HepG2 (cell line): ENCODE measurements at regions not wholly inside any gene's neighbourhood (a gene's known extent, or its start where the extent isn't known, plus 50 kb on each side); places are given as distances from the start of the nearest gene placed in this dataset.

Experiments used
- BRD4 ChIP-seq: sonication (generic); formaldehyde crosslinking; IDR thresholded peaks from 2 replicates; pipeline ENCODE4 v1.4.0; 2020; ENCODE audit warnings: missing genetic modification reagents
- E2F1 ChIP-seq: sonication (generic); formaldehyde crosslinking; IDR thresholded peaks from 2 replicates; pipeline ENCODE4 v1.5.0; 2020; ENCODE audit warnings: missing genetic modification reagents
- FOXK1 ChIP-seq: sonication (generic); formaldehyde crosslinking; IDR thresholded peaks from 2 replicates; pipeline ENCODE4 v1.4.0; 2020; ENCODE audit warnings: low read depth, missing genetic modification reagents, borderline replicate concordance
- FOXP1 ChIP-seq, 2 experiments: fragments of 450-650 bp in 1 of 2; IDR thresholded peaks; 2 replicates each; pipeline ENCODE4 v1.6.1; 2017 to 2018; ENCODE audit warnings: antibody characterized with exemption in 1 of 2
- GATAD2A ChIP-seq: IDR thresholded peaks from 2 replicates; pipeline ENCODE4 v1.6.1; 2016
- HMG20A ChIP-seq: IDR thresholded peaks from 2 replicates; pipeline ENCODE4 v1.6.1; 2016; ENCODE audit warnings: borderline replicate concordance
- KDM1A ChIP-seq: IDR thresholded peaks from 2 replicates; pipeline ENCODE4 v1.6.1; 2016; ENCODE audit warnings: missing compliant biosample characterization
- KLF16 ChIP-seq, 2 experiments: sonication (generic) in 1 of 2; formaldehyde crosslinking in 1 of 2; IDR thresholded peaks; 2 replicates each; pipeline versions ENCODE4 v1.6.1 to v1.8.0; 2016 to 2023; ENCODE audit warnings: missing genetic modification reagents in 2 of 2, missing compliant biosample characterization in 1 of 2
- NCOA2 ChIP-seq: sonication (generic); formaldehyde crosslinking; IDR thresholded peaks from 2 replicates; pipeline ENCODE4 v1.8.0; 2022; ENCODE audit warnings: inconsistent platforms
- NR2F6 ChIP-seq, 2 experiments: IDR thresholded peaks; 2 replicates each; pipeline ENCODE4 v1.6.1; 2016; ENCODE audit warnings: antibody characterized with exemption in 1 of 2, mild to moderate bottlenecking in 1 of 2
- RELA ChIP-seq: sonication (generic); formaldehyde crosslinking; IDR thresholded peaks from 2 replicates; pipeline ENCODE4 v1.4.0; 2020; ENCODE audit warnings: missing genetic modification reagents
- SAFB2 ChIP-seq: sonication (generic); formaldehyde crosslinking; IDR thresholded peaks from 2 replicates; pipeline ENCODE4 v1.5.1; 2020; ENCODE audit warnings: missing genetic modification reagents, low read depth, mild to moderate bottlenecking, borderline replicate concordance
- SMYD3 ChIP-seq: sonication (generic); formaldehyde crosslinking; IDR thresholded peaks from 2 replicates; pipeline ENCODE4 v1.8.1; 2023; ENCODE audit warnings: mild to moderate bottlenecking, missing genetic modification reagents
- SOX13 ChIP-seq, 3 experiments: fragments of 450-650 bp in 1 of 3; sonication (generic) in 1 of 3; formaldehyde crosslinking in 1 of 3; IDR thresholded peaks in 2 of 3; conservative IDR thresholded peaks in 1 of 3; 2 replicates each; pipeline versions ENCODE4 v1.5.0 to v1.6.1; 2016 to 2020; ENCODE audit warnings: antibody characterized with exemption in 1 of 3, mild to moderate bottlenecking in 1 of 3, missing compliant biosample characterization in 1 of 3, missing genetic modification reagents in 1 of 3, moderate library complexity in 1 of 3
- SOX5 ChIP-seq: IDR thresholded peaks from 2 replicates; pipeline ENCODE4 v1.6.1; 2016; ENCODE audit warnings: borderline replicate concordance
- TEAD3 ChIP-seq: optimal IDR thresholded peaks from 2 replicates; pipeline ENCODE3; 2016; ENCODE audit warnings: borderline replicate concordance
- ZNF230 ChIP-seq: sonication (generic); formaldehyde crosslinking; IDR thresholded peaks from 2 replicates; pipeline ENCODE4 v1.4.0; 2020; ENCODE audit warnings: mild to moderate bottlenecking, missing genetic modification reagents
- ZNF644 ChIP-seq: IDR thresholded peaks from 2 replicates; pipeline ENCODE4 v1.6.1; 2016; ENCODE audit warnings: low read depth
- ZNF776 ChIP-seq: sonication (generic); formaldehyde crosslinking; IDR thresholded peaks from 2 replicates; pipeline ENCODE4 v1.4.0; 2020; ENCODE audit warnings: mild to moderate bottlenecking, missing genetic modification reagents
- TF ChIP-seq, protein P1 (sequence below), 2 experiments: fragments of 450-650 bp in 1 of 2; sonication (generic) in 1 of 2; formaldehyde crosslinking; IDR thresholded peaks; 2 replicates each; pipeline versions ENCODE4 v1.5.0 to v1.8.0; 2020 to 2022; ENCODE audit warnings: mild to moderate bottlenecking in 1 of 2, missing genetic modification reagents in 1 of 2
- TF ChIP-seq, protein P2 (sequence below): sonication (generic); formaldehyde crosslinking; IDR thresholded peaks from 2 replicates; pipeline ENCODE4 v1.4.0; 2020; ENCODE audit warnings: missing genetic modification reagents
- TF ChIP-seq, protein P3 (sequence below): IDR thresholded peaks from 2 replicates; pipeline ENCODE4 v1.6.1; 2012; ENCODE audit warnings: low read depth, low read length, improper control_type of control experiment

- 0 out of 4 replicates have a peak, but pooled peaks of 1 of the 2 experiments have one; percentile 21 for TF ChIP-seq KLF16 (CRISPR knock-in tag; IDR thresholded peaks at IDR 0.05)
- TF ChIP-seq FOXP1 (IDR thresholded peaks at IDR 0.05): no peak
- TF ChIP-seq FOXP1 (CRISPR knock-in tag; IDR thresholded peaks at IDR 0.05): peak; percentile 57
- 0 out of 2 replicates have a peak, but pooled peaks have one; percentile 33 for TF ChIP-seq FOXK1 (CRISPR knock-in tag)
- no peak for TF ChIP-seq KDM1A (CRISPR knock-in tag)
- TF ChIP-seq HMG20A (CRISPR knock-in tag): peak; percentile 35; the same call in 1 of the 2 replicates
- no peak for TF ChIP-seq RELA
- TF ChIP-seq SOX13 (IDR thresholded peaks at IDR 0.05): no peak
- peak in 1 of 2 experiments; percentile 72; a peak in 2 of 4 replicates for TF ChIP-seq SOX13 (CRISPR knock-in tag; conservative IDR thresholded peaks at IDR 0.05 in 1 of 2, IDR thresholded peaks at IDR 0.05 in 1 of 2)
- TF ChIP-seq GATAD2A: peak; percentile 60
- TF ChIP-seq, protein P1, sequence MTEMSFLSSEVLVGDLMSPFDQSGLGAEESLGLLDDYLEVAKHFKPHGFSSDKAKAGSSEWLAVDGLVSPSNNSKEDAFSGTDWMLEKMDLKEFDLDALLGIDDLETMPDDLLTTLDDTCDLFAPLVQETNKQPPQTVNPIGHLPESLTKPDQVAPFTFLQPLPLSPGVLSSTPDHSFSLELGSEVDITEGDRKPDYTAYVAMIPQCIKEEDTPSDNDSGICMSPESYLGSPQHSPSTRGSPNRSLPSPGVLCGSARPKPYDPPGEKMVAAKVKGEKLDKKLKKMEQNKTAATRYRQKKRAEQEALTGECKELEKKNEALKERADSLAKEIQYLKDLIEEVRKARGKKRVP (CRISPR knock-in tag; IDR thresholded peaks at IDR 0.05): peak in 1 of 2 experiments; percentile 91; a peak in 2 of 4 replicates
- TF ChIP-seq, protein P2, sequence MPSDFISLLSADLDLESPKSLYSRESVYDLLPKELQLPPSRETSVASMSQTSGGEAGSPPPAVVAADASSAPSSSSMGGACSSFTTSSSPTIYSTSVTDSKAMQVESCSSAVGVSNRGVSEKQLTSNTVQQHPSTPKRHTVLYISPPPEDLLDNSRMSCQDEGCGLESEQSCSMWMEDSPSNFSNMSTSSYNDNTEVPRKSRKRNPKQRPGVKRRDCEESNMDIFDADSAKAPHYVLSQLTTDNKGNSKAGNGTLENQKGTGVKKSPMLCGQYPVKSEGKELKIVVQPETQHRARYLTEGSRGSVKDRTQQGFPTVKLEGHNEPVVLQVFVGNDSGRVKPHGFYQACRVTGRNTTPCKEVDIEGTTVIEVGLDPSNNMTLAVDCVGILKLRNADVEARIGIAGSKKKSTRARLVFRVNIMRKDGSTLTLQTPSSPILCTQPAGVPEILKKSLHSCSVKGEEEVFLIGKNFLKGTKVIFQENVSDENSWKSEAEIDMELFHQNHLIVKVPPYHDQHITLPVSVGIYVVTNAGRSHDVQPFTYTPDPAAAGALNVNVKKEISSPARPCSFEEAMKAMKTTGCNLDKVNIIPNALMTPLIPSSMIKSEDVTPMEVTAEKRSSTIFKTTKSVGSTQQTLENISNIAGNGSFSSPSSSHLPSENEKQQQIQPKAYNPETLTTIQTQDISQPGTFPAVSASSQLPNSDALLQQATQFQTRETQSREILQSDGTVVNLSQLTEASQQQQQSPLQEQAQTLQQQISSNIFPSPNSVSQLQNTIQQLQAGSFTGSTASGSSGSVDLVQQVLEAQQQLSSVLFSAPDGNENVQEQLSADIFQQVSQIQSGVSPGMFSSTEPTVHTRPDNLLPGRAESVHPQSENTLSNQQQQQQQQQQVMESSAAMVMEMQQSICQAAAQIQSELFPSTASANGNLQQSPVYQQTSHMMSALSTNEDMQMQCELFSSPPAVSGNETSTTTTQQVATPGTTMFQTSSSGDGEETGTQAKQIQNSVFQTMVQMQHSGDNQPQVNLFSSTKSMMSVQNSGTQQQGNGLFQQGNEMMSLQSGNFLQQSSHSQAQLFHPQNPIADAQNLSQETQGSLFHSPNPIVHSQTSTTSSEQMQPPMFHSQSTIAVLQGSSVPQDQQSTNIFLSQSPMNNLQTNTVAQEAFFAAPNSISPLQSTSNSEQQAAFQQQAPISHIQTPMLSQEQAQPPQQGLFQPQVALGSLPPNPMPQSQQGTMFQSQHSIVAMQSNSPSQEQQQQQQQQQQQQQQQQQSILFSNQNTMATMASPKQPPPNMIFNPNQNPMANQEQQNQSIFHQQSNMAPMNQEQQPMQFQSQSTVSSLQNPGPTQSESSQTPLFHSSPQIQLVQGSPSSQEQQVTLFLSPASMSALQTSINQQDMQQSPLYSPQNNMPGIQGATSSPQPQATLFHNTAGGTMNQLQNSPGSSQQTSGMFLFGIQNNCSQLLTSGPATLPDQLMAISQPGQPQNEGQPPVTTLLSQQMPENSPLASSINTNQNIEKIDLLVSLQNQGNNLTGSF (CRISPR knock-in tag): no peak
- TF ChIP-seq ZNF230 (CRISPR knock-in tag): no peak
- TF ChIP-seq TEAD3 (CRISPR knock-in tag): peak; percentile 26
- no peak for TF ChIP-seq BRD4 (CRISPR knock-in tag)
- no peak for TF ChIP-seq E2F1 (CRISPR knock-in tag)
- 0 out of 2 replicates have a peak, but pooled peaks have one; percentile 15 for TF ChIP-seq NR2F6 (IDR thresholded peaks at IDR 0.05)
- TF ChIP-seq NR2F6 (CRISPR knock-in tag; IDR thresholded peaks at IDR 0.05): no peak; the same call in 1 of the 2 replicates
- TF ChIP-seq SAFB2: no peak
- TF ChIP-seq NCOA2 (CRISPR knock-in tag): peak; percentile 43; the same call in 1 of the 2 replicates
- TF ChIP-seq ZNF776 (CRISPR knock-in tag): no peak
- TF ChIP-seq, protein P3, sequence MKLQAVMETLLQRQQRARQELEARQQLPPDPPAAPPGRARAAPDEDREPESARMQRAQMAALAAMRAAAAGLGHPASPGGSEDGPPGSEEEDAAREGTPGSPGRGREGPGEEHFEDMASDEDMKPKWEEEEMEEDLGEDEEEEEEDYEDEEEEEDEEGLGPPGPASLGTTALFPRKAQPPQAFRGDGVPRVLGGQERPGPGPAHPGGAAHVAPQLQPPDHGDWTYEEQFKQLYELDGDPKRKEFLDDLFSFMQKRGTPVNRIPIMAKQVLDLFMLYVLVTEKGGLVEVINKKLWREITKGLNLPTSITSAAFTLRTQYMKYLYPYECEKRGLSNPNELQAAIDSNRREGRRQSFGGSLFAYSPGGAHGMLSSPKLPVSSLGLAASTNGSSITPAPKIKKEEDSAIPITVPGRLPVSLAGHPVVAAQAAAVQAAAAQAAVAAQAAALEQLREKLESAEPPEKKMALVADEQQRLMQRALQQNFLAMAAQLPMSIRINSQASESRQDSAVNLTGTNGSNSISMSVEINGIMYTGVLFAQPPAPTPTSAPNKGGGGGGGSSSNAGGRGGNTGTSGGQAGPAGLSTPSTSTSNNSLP: peak; percentile 78
- TF ChIP-seq SOX5 (CRISPR knock-in tag): peak; percentile 72
- TF ChIP-seq SMYD3 (CRISPR knock-in tag): no peak
- 0 out of 2 replicates have a peak, but pooled peaks have one; percentile 19 for TF ChIP-seq ZNF644 (CRISPR knock-in tag)
Observed at GRCh38 chr1:178630417-178630816, 94.6 kb upstream of the RALGPS2 start (continued).
